ENCODE measurements at regions not wholly inside any gene's neighbourhood (a gene's known extent, or its start where the extent isn't known, plus 50 kb on each side); places are given as distances from the start of the nearest gene placed in this dataset.

GRCh38 chr14:43172899-43173548 is 1334.1 kb downstream of the FSCB start:
- TF ChIP-seq CTCF (IDR thresholded peaks at IDR 0.05; ENCODE audit: low read depth, low read length, poor library complexity, severe bottlenecking), result no peak
- TF ChIP-seq EZH2phosphoT487 (IDR thresholded peaks at IDR 0.05; ENCODE audit: borderline replicate concordance, low read length), result no peak
